ENCODE measurements at regions not wholly inside any gene's neighbourhood (a gene's known extent, or its start where the extent isn't known, plus 50 kb on each side); places are given as distances from the start of the nearest gene placed in this dataset.

GRCh38 chr2:190786404-190787166, 94.0 kb upstream of the GLS start:
- DNase-seq (ENCODE audit: low read depth): no peak
- no peak overlapping the region for H3K4me3 ChIP-seq (ENCODE audit: low read length)
- TF ChIP-seq CTCF (conservative IDR thresholded peaks at IDR 0.05; ENCODE audit: low read depth, low read length): no peak

DNA sequence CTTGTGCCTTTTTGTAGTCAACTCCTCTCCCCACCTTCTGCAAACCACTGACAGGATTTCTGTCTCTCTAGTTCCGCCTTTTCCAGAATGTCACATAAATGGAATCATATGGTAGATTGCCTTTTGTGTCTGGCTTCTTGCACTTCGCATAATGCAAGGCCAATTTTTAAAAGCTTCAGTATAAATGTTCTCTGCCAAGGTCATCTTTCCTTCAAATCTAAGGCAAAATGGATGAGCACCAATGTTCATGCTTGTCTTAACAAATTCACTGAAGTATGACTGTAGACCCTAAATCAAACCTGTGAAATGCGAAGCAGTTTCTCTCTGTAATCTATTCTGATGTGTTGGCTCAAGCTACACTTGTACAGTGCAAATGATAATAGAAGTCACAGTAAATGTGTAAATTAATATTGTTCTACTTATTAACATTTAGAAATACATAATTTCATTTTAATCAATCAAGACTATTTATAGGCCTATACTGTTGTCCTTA, 92.8 kb upstream of the GLS start:
- no peak for TF ChIP-seq CTCF (conservative IDR thresholded peaks at IDR 0.05; ENCODE audit: low read depth, low read length)
- H3K4me3 ChIP-seq (ENCODE audit: low read length): no peak overlapping the region
- DNase-seq (ENCODE audit: low read depth): no peak

- H3K4me3 ChIP-seq (ENCODE audit: low read length): no peak overlapping the region
- no peak for DNase-seq (ENCODE audit: low read depth)
- no peak for TF ChIP-seq CTCF (conservative IDR thresholded peaks at IDR 0.05; ENCODE audit: low read depth, low read length)
These were observed 91.3 kb upstream of the GLS start for GRCh38 chr2:190789074-190790004.

DNA sequence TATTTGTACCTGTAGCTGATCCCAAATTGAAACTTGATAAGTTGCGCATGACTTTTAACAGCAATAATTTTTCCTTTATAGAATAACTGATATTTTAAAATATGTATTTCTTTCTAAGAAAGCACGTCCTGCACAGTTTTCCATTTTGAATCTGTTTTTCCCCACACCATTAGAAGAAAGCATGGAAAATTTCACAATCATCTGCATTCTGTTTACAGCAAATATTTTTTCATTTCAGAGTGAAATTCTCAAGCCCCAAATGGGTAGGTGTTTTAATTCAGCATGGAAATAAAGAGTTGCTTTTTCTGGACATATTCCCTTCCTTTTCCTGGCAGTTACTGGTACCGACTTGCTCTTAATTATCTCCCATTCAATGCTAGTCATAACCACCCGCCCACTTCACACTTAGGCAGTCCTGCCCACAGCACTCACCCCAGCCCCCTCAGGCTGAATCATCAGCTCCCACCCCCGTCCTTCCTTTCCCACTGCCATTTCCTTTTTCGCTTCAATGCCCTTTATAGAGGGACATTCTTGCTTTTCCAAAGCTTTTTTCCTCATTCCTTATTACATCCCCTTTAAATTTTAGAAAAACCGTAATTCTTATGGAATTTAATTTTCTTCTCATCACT, 89.2 kb upstream of the GLS start:
- TF ChIP-seq CTCF (conservative IDR thresholded peaks at IDR 0.05; ENCODE audit: low read depth, low read length): no peak
- H3K4me3 ChIP-seq (ENCODE audit: low read length): no peak overlapping the region
- DNase-seq (ENCODE audit: low read depth): peak; percentile 94

- no peak overlapping the region for H3K4me3 ChIP-seq (ENCODE audit: low read length)
- no peak for TF ChIP-seq CTCF (conservative IDR thresholded peaks at IDR 0.05; ENCODE audit: low read depth, low read length)
- DNase-seq (ENCODE audit: low read depth): no peak
These were observed 88.5 kb upstream of the GLS start for GRCh38 chr2:190791976-190792575.

- no peak for DNase-seq (ENCODE audit: low read depth)
- no peak overlapping the region for H3K4me3 ChIP-seq (ENCODE audit: low read length)
- TF ChIP-seq CTCF (conservative IDR thresholded peaks at IDR 0.05; ENCODE audit: low read depth, low read length): no peak
These were observed 87.4 kb upstream of the GLS start for GRCh38 chr2:190792956-190793888.

All from retinal pigment epithelial cell (primary cell).